Fibroblast of mammary gland (primary cell): ENCODE measurements at regions not wholly inside any gene's neighbourhood (a gene's known extent, or its start where the extent isn't known, plus 50 kb on each side); places are given as distances from the start of the nearest gene placed in this dataset.

Experiments used
- DNase-seq: peaks from one replicate; pipeline ENCODE4 v3.0.0-alpha.2; 2010; ENCODE audit warnings: low read depth
- H3K4me3 ChIP-seq: 2 replicates; pipeline ENCODE4 v1.5.1; 2011; ENCODE audit warnings: low read depth, mild to moderate bottlenecking, low read length, moderate library complexity; ENCODE audit not compliant: control insufficient read depth
- CTCF ChIP-seq: conservative IDR thresholded peaks from 2 replicates; pipeline ENCODE4 v1.5.1; 2011; ENCODE audit warnings: low read depth, low read length, inconsistent platforms; ENCODE audit not compliant: control insufficient read depth, insufficient read depth

GRCh38 chr19:29115181-29115580 is 97.8 kb downstream of the UQCRFS1 start:
- no peak for TF ChIP-seq CTCF
- H3K4me3 ChIP-seq, result no peak overlapping the region
- DNase-seq, result no peak

- no peak overlapping the region for H3K4me3 ChIP-seq
- no peak for TF ChIP-seq CTCF
- DNase-seq, result no peak
Observed at GRCh38 chr19:29113838-29114237, 99.1 kb downstream of the UQCRFS1 start.

GRCh38 chr19:29111576-29111975 is 101.4 kb downstream of the UQCRFS1 start:
- no peak for TF ChIP-seq CTCF
- no peak overlapping the region for H3K4me3 ChIP-seq
- no peak for DNase-seq

DNA sequence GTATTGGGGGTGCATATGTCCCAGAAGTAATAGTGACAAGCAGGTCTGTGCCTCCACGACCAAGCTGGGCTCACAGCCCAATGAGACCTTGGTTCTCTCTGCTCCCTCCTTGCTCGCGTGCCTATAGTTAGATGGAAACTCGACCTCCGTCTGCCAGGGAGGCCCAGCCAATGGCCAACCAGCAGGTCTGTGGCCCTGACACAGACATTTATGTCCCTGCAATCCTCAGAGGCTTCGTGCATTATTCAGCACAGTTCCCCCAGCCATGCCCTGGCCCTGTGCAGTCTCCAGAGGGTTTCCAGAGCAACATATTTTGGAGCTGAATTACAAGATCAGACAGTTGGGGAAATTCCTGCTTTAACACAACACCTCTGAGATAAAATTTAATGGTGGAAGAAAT is 105.1 kb downstream of the UQCRFS1 start:
- H3K4me3 ChIP-seq, result no peak overlapping the region
- no peak for TF ChIP-seq CTCF

GRCh38 chr19:29106346-29106885 is 106.5 kb downstream of the UQCRFS1 start:
- no peak for TF ChIP-seq CTCF
- no peak for DNase-seq

More for the DNA sequence above, 105.1 kb downstream of the UQCRFS1 start:
- no peak for DNase-seq

DNA sequence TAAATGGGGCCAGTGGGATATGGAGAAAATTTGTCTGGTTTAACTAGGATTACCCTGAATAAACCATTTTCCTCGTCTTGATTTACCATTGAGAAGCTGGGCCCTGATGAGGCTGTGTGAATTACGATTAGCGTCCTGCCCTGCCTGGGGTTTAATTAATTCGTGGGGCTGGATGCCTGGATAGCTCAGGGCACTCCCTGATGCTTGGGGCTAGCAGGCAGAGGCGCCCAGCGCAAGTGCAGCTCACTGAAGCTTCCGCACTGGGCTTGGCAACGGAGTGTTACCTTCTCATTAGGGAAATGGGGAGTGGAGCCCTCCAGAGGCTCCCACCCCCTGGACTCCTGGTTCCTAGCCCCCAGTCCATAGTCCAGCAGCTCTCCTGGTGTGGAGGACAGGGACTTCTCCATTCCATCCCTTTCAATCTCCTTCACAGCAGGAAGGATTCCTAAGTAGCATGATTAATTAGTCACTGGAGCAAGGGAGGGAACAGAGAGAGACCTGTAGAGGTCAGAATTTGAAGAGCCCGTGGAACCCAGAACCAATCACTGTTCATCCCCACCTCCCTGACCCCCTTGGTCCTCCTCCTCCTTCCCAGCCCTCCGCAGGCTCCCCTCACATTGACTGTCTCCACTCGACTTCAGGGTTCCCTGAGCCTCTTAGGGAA is 107.2 kb downstream of the UQCRFS1 start:
- no peak overlapping the region for H3K4me3 ChIP-seq
- TF ChIP-seq CTCF, result no peak
- no peak for DNase-seq

More at GRCh38 chr19:29106346-29106885, 106.5 kb downstream of the UQCRFS1 start:
- no peak overlapping the region for H3K4me3 ChIP-seq

- no peak for DNase-seq
- no peak for TF ChIP-seq CTCF
- no peak overlapping the region for H3K4me3 ChIP-seq
Observed at GRCh38 chr19:29104605-29105241, 108.2 kb downstream of the UQCRFS1 start.
